WTC11 (cell line): ENCODE measurements at regions not wholly inside any gene's neighbourhood (a gene's known extent, or its start where the extent isn't known, plus 50 kb on each side); places are given as distances from the start of the nearest gene placed in this dataset.

Experiments
- ATF2 ChIP-seq: sonication (generic); formaldehyde crosslinking; IDR thresholded peaks from 2 replicates; pipeline ENCODE4 v1.8.1; 2022; ENCODE audit warnings: low read depth, missing genetic modification reagents, borderline replicate concordance
- CREB1 ChIP-seq: sonication (generic); formaldehyde crosslinking; IDR thresholded peaks from 2 replicates; pipeline ENCODE4 v1.8.0; 2023; ENCODE audit warnings: mild to moderate bottlenecking, missing genetic modification reagents
- CTCF ChIP-seq: fragments of 200-600 bp; IDR thresholded peaks from 2 replicates; pipeline ENCODE4 v1.8.0; 2022; ENCODE audit warnings: antibody characterized with exemption
- E2F5 ChIP-seq: sonication (generic); formaldehyde crosslinking; IDR thresholded peaks from 2 replicates; pipeline ENCODE4 v1.8.1; 2022; ENCODE audit warnings: mild to moderate bottlenecking, moderate library complexity, missing genetic modification reagents
- FOXJ3 ChIP-seq: sonication (generic); formaldehyde crosslinking; IDR thresholded peaks from 2 replicates; pipeline ENCODE4 v1.9.0; 2021; ENCODE audit warnings: missing genetic modification reagents, mild to moderate bottlenecking, borderline replicate concordance
- JAZF1 ChIP-seq: fragments of 250-450 bp; sonication (Bioruptor Pico); IDR thresholded peaks from 2 replicates; pipeline ENCODE4 v1.9.0; 2021; ENCODE audit warnings: moderate library complexity, mild to moderate bottlenecking, inconsistent platforms
- JUN ChIP-seq: sonication (generic); formaldehyde crosslinking; IDR thresholded peaks from 2 replicates; pipeline ENCODE4 v1.8.0; 2023; ENCODE audit warnings: mild to moderate bottlenecking, missing genetic modification reagents
- NR1H2 ChIP-seq: sonication (generic); formaldehyde crosslinking; IDR thresholded peaks from 2 replicates; pipeline ENCODE4 v1.9.0; 2021; ENCODE audit warnings: mild to moderate bottlenecking, moderate library complexity, missing genetic modification reagents
- NR3C1 ChIP-seq: sonication (generic); formaldehyde crosslinking; conservative IDR thresholded peaks from 2 replicates; pipeline ENCODE4 v1.8.1; 2023; ENCODE audit warnings: low read depth, mild to moderate bottlenecking, missing genetic modification reagents
- SP1 ChIP-seq: sonication (generic); formaldehyde crosslinking; conservative IDR thresholded peaks from 2 replicates; pipeline ENCODE4 v1.8.1; 2022; ENCODE audit warnings: missing genetic modification reagents
- TCF7 ChIP-seq: sonication (generic); formaldehyde crosslinking; IDR thresholded peaks from 2 replicates; pipeline ENCODE4 v1.8.0; 2022; ENCODE audit warnings: mild to moderate bottlenecking, low read depth, missing genetic modification reagents, moderate library complexity
- USF2 ChIP-seq: sonication (generic); formaldehyde crosslinking; IDR thresholded peaks from 2 replicates; pipeline ENCODE4 v1.8.1; 2023; ENCODE audit warnings: mild to moderate bottlenecking, missing genetic modification reagents, moderate library complexity
- ZNF121 ChIP-seq: sonication (generic); formaldehyde crosslinking; IDR thresholded peaks from 2 replicates; pipeline ENCODE4 v1.8.0; 2023; ENCODE audit warnings: missing genetic modification reagents
- ZNF512 ChIP-seq: sonication (generic); formaldehyde crosslinking; IDR thresholded peaks from 2 replicates; pipeline ENCODE4 v1.8.1; 2022; ENCODE audit warnings: missing genetic modification reagents, borderline replicate concordance

GRCh38 chr12:70982991-70983390 is 62.5 kb upstream of the PTPRR start:
- TF ChIP-seq CTCF (no peak), NR3C1 (CRISPR knock-in tag) (no peak), ATF2 (no peak), USF2 (CRISPR knock-in tag) (no peak), ZNF121 (CRISPR knock-in tag) (no peak), JUN (CRISPR knock-in tag) (no peak), JAZF1 (CRISPR knock-in tag) (no peak), ZNF512 (CRISPR knock-in tag) (no peak), NR1H2 (CRISPR knock-in tag) (no peak), FOXJ3 (no peak), TCF7 (CRISPR knock-in tag) (no peak), SP1 (CRISPR knock-in tag) (no peak), CREB1 (CRISPR knock-in tag) (no peak), E2F5 (CRISPR knock-in tag) (no peak)
